GM19455 (cell line): ENCODE measurements at regions not wholly inside any gene's neighbourhood (a gene's known extent, or its start where the extent isn't known, plus 50 kb on each side); places are given as distances from the start of the nearest gene placed in this dataset.

Source experiments
- ATAC-seq: cut with Tn5 transposase; IDR thresholded peaks from one replicate; pipeline ENCODE4 v1.9.1; 2021; ENCODE audit not compliant: unreplicated experiment

- ATAC-seq, result no peak
These were observed 50.2 kb upstream of the BCL11A start for GRCh38 chr2:60603533-60604190.

GRCh38 chr2:60604486-60605064 lies 51.1 kb upstream of the BCL11A start:
- no peak for ATAC-seq

GRCh38 chr2:60605866-60606265 lies 52.4 kb upstream of the BCL11A start:
- no peak for ATAC-seq

- ATAC-seq, result no peak
These were observed 55.2 kb upstream of the BCL11A start for GRCh38 chr2:60608679-60609078.

GRCh38 chr2:60612033-60612432 lies 58.6 kb upstream of the BCL11A start:
- ATAC-seq, result no peak

GRCh38 chr2:60614319-60614718 lies 60.9 kb upstream of the BCL11A start:
- ATAC-seq, result no peak

- no peak for ATAC-seq
These were observed 68.4 kb upstream of the BCL11A start for GRCh38 chr2:60621688-60622429.

- ATAC-seq, result no peak
These were observed 69.6 kb upstream of the BCL11A start for GRCh38 chr2:60623040-60623439.

- ATAC-seq, result no peak
These were observed 74.0 kb upstream of the BCL11A start for GRCh38 chr2:60627412-60627811.

GRCh38 chr2:60628026-60628425 lies 74.6 kb upstream of the BCL11A start:
- ATAC-seq, result no peak

GRCh38 chr2:60628615-60629304 lies 75.3 kb upstream of the BCL11A start:
- no peak for ATAC-seq

GRCh38 chr2:60629305-60629662 lies 75.8 kb upstream of the BCL11A start:
- no peak for ATAC-seq

- no peak for ATAC-seq
These were observed 76.4 kb upstream of the BCL11A start for GRCh38 chr2:60629801-60630385.

- ATAC-seq, result no peak
These were observed 80.2 kb upstream of the BCL11A start for GRCh38 chr2:60633615-60634014.

GRCh38 chr2:60634438-60634837 lies 81.0 kb upstream of the BCL11A start:
- ATAC-seq, result no peak

- peak; percentile 59 for ATAC-seq
These were observed 88.6 kb upstream of the BCL11A start for GRCh38 chr2:60641811-60642788.

GRCh38 chr2:60643747-60644146 lies 90.3 kb upstream of the BCL11A start:
- no peak for ATAC-seq

- no peak for ATAC-seq
These were observed 91.5 kb upstream of the BCL11A start for GRCh38 chr2:60644951-60645350.

GRCh38 chr2:60648191-60648590 lies 94.7 kb upstream of the BCL11A start:
- no peak for ATAC-seq

- no peak for ATAC-seq
These were observed 96.3 kb upstream of the BCL11A start for GRCh38 chr2:60649721-60650120.
